ENCODE measurements at regions not wholly inside any gene's neighbourhood (a gene's known extent, or its start where the extent isn't known, plus 50 kb on each side); places are given as distances from the start of the nearest gene placed in this dataset.

GRCh38 chr5:25540628-25541027, 895.9 kb upstream of the CDH10 start (continued):
- TF ChIP-seq ATF2 (IDR thresholded peaks at IDR 0.05; ENCODE audit: low read length) (no peak), CHD7 (IDR thresholded peaks at IDR 0.05; ENCODE audit: insufficient replicate concordance, low read length) (no peak)

Measured in H1 (cell line).